ENCODE measurements at regions not wholly inside any gene's neighbourhood (a gene's known extent, or its start where the extent isn't known, plus 50 kb on each side); places are given as distances from the start of the nearest gene placed in this dataset.

DNA sequence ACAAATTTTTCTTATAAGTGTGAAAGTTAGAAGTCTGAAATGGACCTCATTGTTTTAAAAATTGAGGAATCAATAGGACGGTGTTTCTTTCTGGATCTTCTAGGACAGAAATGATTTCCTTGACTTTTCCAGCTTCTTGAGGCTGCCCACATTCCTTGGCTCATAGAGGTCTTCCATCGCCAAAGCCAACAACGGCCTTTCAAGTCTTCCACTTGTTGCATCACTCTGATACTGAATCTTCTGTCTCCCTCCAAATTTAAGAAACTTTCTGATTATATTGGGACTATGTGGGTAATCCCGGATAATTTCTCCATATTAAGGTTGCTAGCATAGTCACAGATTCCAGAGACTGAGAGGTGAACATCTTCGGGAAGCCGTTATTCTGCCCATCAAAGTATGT is 595.4 kb upstream of the ADAMTS5 start:
- intact Hi-C loops (cut with micrococcal nuclease), result loop anchor here (10.0 kb wide), 1 partner anchor 708 kb away; no protein-coding TSS in a partner anchor
- Histone ChIP-seq H3K27me3 (ENCODE audit: low read depth) (no peaks in the 10 kb centered on the region), H3K4me3 (no peak overlapping the region), H3K36me3 (no peaks in the 10 kb centered on the region), H3K4me1 (no peaks in the 10 kb centered on the region), H3K27ac (replicated peaks) (no peak overlapping the region), H3K9me3 (replicated peaks) (no peaks in the 10 kb centered on the region)
- no peak for TF ChIP-seq CTCF (IDR thresholded peaks at IDR 0.05; ENCODE audit: borderline replicate concordance)
- no peak for DNase-seq

GRCh38 chr21:27561116-27561515 is 594.2 kb upstream of the ADAMTS5 start:
- no peak for TF ChIP-seq CTCF (IDR thresholded peaks at IDR 0.05; ENCODE audit: borderline replicate concordance)
- Histone ChIP-seq H3K9me3 (replicated peaks) (peaks cover 4% of the 10 kb centered on the region), H3K36me3 (no peaks in the 10 kb centered on the region), H3K27me3 (ENCODE audit: low read depth) (no peaks in the 10 kb centered on the region), H3K4me1 (no peaks in the 10 kb centered on the region), H3K4me3 (no peak overlapping the region), H3K27ac (replicated peaks) (no peak overlapping the region)
- peak; percentile 19 for DNase-seq
- intact Hi-C loops (cut with micrococcal nuclease), result loop anchor here (10.0 kb wide), 1 partner anchor 706 kb away; no protein-coding TSS in a partner anchor

GRCh38 chr21:27557356-27557755 is 590.5 kb upstream of the ADAMTS5 start:
- Histone ChIP-seq H3K4me3 (no peak overlapping the region), H3K27me3 (ENCODE audit: low read depth) (no peaks in the 10 kb centered on the region), H3K4me1 (no peaks in the 10 kb centered on the region), H3K36me3 (no peaks in the 10 kb centered on the region), H3K27ac (replicated peaks) (no peak overlapping the region), H3K9me3 (replicated peaks) (peaks cover 26% of the 10 kb centered on the region)
- intact Hi-C loops (cut with micrococcal nuclease), result no loop called here
- no peak for TF ChIP-seq CTCF (IDR thresholded peaks at IDR 0.05; ENCODE audit: borderline replicate concordance)
- no peak for DNase-seq

DNA sequence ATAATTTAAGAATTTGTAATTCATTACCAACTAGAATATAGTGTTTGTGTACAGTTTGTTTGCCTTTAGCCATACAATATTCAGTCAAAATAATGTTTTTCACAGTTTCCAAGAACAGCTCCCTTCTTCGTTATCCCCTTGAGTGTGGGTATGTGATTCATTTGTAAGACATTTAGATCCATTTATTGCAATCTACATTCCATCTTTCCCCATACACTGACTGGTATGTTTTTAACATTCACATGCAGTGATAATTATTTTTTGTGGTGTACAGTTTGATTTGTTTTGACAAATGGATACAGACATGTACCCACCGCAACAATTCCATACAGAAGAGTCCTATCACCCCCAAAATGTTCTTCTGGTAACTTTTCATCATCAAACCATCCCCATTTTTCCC is 589.1 kb upstream of the ADAMTS5 start:
- H3K27ac ChIP-seq (replicated peaks), result no peak overlapping the region
- TF ChIP-seq CTCF (IDR thresholded peaks at IDR 0.05; ENCODE audit: borderline replicate concordance), result no peak
- peaks cover 2% of the 10 kb centered on the region for H3K4me1 ChIP-seq
- no peaks in the 10 kb centered on the region for H3K27me3 ChIP-seq (ENCODE audit: low read depth)
- no peaks in the 10 kb centered on the region for H3K36me3 ChIP-seq
- intact Hi-C loops (cut with micrococcal nuclease), result no loop called here
- peaks cover 35% of the 10 kb centered on the region for H3K9me3 ChIP-seq (replicated peaks)
- DNase-seq, result no peak
- no peak overlapping the region for H3K4me3 ChIP-seq

DNA sequence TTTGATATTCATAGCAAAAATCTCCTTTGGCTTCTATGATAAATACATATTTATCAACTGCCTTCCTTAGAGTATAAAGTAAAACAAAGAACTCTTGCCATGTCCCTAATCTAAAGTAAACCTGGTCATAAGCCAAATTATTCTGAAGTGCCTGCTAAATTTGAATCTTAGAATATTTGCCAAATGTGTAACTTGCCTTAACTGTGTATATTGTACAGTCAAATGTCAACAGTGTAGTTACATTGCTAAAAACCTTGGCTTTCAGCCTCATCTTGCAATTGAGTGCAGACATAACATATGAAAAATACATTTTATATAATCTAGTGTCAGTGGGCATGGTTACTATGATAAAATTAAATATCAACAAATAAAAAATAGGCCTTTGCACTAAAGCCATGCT is 583.4 kb upstream of the ADAMTS5 start:
- H3K4me3 ChIP-seq, result no peak overlapping the region
- H3K27ac ChIP-seq (replicated peaks), result no peak overlapping the region
- H3K9me3 ChIP-seq (replicated peaks), result peaks cover 22% of the 10 kb centered on the region
- intact Hi-C loops (cut with micrococcal nuclease), result no loop called here
- DNase-seq, result no peak
- H3K4me1 ChIP-seq, result peaks cover 19% of the 10 kb centered on the region
- H3K27me3 ChIP-seq (ENCODE audit: low read depth), result no peaks in the 10 kb centered on the region
- no peak for TF ChIP-seq CTCF (IDR thresholded peaks at IDR 0.05; ENCODE audit: borderline replicate concordance)
- H3K36me3 ChIP-seq, result no peaks in the 10 kb centered on the region

GRCh38 chr21:27548486-27548885 is 581.6 kb upstream of the ADAMTS5 start:
- no peaks in the 10 kb centered on the region for H3K36me3 ChIP-seq
- peaks cover 21% of the 10 kb centered on the region for H3K9me3 ChIP-seq (replicated peaks)
- TF ChIP-seq CTCF (IDR thresholded peaks at IDR 0.05; ENCODE audit: borderline replicate concordance), result no peak
- H3K4me3 ChIP-seq, result no peak overlapping the region
- H3K4me1 ChIP-seq, result peaks cover 19% of the 10 kb centered on the region
- H3K27ac ChIP-seq (replicated peaks), result no peak overlapping the region
- no peaks in the 10 kb centered on the region for H3K27me3 ChIP-seq (ENCODE audit: low read depth)
- no peak for DNase-seq
- intact Hi-C loops (cut with micrococcal nuclease), result no loop called here

Data from left ventricle myocardium inferior (tissue), 1 donor.